ENCODE measurements at regions not wholly inside any gene's neighbourhood (a gene's known extent, or its start where the extent isn't known, plus 50 kb on each side); places are given as distances from the start of the nearest gene placed in this dataset.

GRCh38 chr1:175894581-175894980, 151.2 kb upstream of the TNR start:
- no peak for DNase-seq

DNA sequence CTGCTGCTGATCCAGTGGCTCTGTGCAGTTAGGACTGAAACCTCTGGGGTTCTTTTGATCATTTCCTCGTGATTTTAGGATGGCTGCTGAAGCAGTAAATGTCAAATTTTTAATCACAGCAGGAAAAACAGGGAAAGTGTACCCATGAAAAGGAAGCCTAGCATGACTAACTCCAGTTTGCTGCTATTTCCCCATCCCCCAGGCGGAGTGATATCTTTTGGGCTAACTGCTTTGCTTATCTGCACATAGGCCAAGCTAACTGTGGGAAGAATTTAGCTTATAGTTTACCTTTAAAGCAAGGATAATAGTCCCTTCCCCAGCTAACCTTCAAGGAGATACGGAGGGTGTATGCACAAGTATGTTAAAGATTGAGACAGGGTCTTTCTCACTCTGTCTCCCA, 149.8 kb upstream of the TNR start:
- no peak for DNase-seq

DNA sequence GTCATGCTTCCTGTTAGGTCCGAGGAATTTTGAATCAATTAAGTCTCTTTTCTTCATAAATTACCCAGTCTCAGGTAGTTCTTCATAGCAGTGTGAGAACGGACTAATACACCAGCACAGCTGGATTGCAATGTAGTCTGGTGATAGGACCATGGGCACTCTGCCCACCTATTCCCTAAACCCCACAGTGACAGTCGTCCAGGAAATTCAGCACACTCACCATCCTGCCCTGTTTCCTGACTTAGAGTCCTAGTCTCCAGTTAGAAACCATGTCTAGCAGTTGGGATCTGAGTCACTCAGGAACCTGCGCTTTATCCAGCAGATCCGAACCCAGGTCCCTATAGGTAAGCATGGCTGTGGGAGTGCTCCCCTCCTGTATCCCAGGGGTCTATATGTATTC, 149.3 kb upstream of the TNR start:
- DNase-seq = no peak

DNA sequence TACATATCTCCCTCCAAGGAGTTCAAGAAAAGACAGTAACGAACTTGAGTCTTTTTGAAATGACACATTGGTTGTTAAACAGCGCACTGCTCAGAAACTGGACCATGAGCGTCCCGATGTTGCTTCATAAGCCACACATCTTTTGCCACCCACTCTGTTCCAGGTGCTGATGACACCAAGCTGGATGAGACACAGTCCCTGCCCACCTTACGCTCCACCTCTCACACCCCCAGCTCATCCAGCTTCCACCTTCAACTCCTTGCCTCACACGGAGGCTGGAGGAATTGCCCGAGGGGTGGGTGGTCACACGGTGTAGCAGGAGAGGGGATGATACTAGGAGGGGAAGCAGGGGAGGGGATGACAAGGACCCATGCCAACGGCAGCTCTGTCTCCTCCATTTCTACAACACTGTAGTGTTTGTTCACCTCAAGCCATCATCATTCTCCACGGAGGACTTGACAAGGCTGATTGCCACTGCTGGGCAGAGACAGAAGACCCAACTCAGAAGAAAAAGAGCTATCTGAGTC, 148.5 kb upstream of the TNR start:
- DNase-seq = no peak

DNA sequence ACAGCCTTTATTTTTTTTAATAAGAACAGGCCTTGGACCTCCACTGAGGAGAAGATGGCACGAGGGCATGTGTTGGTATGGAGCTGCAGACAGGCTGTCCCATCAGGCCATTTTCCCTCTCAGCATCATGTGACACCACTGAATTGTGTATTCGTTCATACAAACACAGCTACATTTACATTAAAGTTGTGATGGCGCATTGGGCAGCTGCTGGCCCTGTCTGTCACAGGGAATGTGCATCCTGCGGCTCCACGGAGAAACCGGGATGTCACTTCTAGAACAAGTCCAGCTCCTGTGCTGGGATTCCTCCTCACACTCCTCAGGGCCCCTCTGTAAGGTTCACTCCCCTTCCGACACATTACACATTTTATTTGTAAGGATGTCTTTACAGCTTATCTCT, 147.6 kb upstream of the TNR start:
- no peak for DNase-seq

DNA sequence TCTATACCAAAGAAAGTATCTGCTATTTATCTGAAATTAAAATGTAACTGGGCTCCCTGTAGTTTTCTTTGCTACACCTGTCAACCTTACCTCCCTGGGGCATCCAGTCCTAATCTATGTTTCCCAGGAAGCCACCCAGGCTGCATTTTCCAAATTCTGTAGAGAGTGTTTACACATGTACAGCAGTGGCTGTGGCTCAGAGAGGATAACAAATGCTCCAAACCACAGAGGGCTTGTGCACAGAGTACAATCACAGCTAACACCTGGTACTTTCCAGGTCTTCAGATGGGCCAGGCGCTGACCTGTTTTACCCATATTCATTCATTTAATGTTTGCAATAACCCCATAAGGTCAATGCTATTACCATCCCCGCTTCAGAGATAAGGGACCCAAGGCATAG, 146.5 kb upstream of the TNR start:
- peak; percentile 14 for DNase-seq

- DNase-seq = no peak
Observed at GRCh38 chr1:175888996-175889395, 145.6 kb upstream of the TNR start.

DNA sequence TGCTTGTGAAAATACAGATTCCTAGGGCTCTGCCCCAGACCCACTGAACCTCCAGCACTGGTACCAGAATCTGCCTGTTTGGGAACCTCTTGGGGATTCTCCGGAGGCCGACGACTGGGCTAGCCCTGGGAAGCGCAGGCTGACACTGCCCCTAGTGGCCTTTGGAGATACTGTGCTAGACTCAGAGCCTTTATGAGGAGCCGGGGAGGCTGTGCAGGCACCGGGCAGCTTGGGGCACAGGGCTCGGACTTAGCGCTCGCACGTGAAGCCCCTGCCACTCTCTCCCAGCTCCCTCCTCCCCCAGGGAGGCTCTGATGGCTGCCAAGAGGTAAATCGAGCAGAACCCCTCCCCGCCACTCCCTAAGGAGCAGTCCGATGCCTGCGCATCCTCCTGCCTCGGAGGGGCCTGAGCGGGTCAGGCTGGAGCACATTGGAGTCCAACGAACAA, 144.6 kb upstream of the TNR start:
- peak; percentile 68 for DNase-seq

DNA sequence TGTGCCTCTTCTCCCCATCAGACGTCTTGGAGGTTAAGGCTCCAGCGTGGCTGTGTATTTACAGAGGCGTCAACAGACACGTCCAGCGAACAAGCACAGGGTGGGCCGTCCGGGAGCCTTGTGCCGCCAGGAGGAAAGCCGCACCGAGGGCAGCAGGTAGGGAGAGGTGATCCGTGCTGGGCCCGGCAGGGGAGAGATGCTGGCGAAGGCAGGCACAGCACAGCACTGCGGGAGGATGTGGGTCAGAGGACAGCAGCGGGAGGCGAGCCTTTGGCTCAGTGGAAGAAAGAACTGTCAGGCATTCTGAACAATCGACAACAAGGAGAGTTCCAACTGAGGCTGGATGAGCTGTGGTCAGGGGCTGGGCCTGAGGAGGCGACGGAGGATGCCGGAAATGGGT, 144.1 kb upstream of the TNR start:
- no peak for DNase-seq

- no peak for DNase-seq
Observed at GRCh38 chr1:175885326-175885725, 141.9 kb upstream of the TNR start.

DNA sequence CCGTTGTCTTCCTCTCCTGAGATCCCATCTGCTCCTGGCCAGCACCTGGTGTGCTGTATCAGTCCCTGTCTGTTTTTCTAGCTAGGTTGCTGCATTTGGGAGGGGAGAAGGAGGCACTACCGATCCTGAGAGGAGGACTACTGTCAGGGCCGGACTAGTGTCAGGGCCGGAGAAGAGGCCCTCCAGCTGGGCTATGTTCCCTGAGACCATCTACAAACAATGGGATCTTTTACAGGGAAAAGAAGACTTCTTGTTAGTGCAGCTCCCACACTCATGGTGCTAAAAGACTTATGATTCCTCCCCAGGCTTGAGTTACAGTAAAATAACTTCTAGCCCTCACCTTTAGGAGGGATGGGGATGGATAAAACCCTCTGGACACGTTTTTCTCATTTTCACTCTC, 141.0 kb upstream of the TNR start:
- DNase-seq = no peak

- DNase-seq = no peak
Observed at GRCh38 chr1:175882192-175882591, 138.8 kb upstream of the TNR start.

DNA sequence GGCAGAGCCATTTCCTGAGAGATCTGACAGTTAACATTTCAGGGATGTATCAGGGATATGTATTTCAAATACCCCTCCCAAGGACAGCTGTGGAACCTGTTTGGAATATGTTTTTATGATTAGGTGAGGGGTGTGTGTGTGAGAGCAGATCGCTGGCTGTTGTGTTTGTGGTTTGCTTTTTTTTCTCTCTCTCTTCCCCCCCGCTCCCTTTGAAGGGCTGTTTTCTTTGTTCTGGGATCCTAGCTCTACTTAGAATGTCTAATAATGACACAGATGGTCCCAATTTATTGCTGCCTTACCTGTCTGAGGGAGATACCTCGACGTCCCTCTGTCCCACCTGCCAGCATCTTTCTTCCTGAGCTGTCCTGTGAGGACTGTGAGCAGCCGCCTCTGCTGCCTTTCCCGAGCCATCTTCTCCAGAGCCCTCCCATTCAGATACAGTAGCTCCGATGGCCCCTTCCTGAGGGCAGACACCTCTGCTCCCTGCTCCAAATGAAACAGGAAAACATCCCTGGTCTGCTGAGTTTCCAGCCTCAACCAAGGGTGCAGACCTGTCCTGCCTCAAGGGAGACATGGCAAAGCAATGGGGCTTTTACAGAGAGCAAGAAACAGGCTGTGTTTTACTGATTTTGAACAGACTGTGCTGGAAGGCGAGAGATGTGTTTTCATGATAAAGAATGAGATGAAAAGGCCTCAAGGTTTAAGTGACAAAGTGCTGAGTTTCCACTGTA, 138.0 kb upstream of the TNR start:
- peak; percentile 82 for DNase-seq

- no peak for DNase-seq
Observed at GRCh38 chr1:175878775-175879174, 135.4 kb upstream of the TNR start.

DNA sequence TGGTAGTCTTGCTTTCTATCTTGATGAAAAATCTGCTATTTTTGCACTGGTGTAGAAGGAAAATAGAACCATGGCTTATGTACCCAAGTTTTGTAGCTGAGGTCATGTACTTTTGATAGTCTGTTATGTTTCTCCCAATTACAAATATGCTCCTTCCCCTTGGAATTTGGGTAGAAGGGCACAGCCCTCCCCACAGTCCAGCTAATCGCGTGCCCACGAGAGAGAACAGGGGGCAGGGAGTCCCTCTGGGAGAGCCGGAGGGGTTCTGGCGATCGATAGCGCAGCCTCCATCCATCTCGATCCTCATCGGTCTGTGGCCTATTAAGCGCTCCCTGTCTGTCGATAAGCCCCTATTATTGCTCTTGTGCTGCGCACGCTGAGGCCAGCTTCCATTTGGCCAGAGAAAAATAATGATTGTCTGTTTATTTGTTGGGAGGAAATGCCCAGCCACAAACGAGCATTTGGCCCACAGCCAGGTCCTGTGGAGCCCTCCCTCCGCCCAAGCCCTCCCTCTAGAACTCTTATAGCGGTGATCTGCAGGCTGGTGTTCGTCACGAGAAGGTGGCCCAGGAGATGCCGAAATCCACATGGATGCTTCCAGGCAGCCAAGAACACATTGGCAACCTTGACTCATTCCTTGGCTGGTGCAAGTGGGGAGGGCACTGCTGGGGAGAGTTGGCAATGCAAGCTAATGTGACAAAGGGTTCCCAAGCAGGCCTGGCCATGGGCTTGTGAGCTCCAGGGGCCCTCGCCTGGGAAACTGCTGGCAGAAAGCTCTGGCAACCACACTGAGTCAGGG, 134.7 kb upstream of the TNR start:
- no peak for DNase-seq

DNA sequence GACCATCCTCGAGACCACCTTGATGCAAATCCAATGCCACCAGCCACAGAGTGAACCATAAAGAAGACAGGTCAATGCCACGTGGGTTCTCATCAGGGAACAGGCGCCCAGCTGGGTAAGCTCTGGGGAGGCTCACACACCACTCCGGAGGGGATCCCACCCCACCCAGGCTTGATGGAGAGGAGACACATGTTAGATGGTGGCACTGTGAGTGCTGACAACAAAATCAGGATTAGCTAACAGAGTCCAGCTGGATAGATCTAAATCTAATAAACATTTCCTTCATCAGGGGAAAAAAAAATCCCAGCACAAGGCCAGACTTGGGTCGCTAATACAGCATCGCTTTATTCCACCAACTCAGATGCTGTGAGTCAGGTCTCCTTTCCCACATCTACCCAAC, 132.2 kb upstream of the TNR start:
- DNase-seq = no peak

DNA sequence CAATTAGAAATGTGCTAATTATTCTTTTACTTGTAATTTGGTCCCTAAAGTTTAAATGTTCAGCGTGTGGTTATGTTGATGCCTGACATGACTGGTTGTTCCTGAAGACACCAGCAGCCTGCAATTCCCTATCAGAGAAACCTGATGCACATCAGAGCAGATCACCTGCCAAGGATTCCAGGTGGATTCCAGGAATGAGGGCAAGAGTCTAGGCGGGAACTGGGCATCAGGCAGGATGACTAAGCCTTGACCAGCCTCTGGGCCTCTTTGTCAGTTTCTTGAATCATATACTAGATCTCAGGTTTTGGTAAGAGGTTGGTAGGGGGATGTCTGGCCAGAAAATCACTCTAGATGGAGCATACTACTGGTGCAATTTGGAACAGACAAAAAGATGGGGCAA, 130.7 kb upstream of the TNR start:
- no peak for DNase-seq

GRCh38 chr1:175873290-175873935, 130.0 kb upstream of the TNR start:
- DNase-seq = no peak

DNA sequence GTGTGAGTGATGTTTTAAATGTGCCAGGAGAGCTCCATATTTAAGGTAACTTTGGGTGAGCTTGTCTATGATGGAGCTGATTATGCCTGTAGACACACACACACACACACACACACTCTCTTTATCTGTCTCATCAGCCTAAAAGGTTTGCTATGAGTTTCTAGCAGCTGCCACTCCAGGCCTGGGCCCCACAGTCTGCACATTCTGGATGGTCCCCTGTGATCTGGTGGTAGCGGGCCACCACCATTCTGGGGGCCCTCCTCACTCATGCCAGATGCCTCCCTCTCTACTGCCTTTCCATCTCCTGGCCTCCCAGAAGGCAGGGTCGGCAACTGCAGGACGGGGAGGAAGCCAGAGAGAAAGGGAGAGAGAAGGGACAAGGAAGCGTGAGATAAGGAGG, 129.2 kb upstream of the TNR start:
- no peak for DNase-seq

DNA sequence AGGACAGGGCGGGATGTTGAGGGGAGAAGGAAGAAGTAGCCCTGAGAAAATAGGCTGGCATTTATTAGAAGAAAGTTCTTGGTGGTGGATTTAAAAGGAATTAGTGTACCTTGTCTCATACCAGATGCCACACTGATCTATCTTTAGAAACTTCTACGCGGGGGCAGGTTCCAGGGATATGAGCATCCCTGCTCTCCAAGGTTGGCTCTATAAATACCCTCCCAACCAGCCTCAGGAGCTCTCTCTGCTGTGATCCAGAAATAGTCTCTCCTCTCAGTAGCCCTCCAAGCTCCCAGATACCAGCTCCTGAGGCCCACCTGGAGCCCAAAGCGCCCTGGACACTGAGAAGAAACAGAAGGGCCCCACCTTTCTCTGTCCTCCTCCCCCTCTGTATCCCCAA, 128.3 kb upstream of the TNR start:
- no peak for DNase-seq

DNA sequence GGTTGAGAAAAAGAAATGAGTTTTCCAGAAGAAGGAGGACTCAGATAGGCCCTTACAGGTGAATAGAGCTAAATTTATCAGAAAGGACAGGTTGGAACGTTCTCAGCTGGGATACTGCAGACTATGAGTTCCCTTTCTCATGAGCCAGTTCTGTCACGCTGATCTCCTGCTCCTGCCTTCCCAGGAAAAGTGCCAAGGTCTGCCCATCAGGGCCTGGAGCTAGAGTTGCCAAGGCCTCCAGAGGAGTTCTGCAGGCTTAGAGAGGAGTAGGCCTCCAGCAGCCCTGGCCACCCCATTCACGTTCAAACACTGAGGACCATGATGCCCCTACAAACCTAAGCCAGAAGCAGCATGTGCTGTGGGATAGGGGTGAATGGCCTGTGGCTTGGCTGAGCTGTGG, 126.8 kb upstream of the TNR start:
- no peak for DNase-seq

DNA sequence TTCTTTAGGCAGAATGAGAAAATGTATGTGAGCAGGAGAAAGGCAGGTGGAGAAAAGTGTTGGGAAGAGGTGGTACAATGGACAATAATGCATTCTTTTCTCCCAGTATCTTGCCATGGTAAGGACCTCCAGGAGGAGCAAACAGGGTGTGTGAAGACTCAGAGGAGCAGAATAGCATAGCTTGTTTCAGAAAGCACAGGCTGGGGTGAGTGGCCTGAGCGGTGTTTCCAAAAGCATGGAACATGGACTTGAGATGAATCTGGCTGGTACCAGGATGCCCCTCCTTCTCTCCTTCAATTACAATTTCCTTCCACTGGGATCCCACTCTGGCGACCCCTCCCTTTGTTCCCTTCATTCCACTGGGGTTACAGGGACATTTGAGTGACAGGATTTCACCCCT, 123.4 kb upstream of the TNR start:
- no peak for DNase-seq

GRCh38 chr1:175865041-175865766, 121.8 kb upstream of the TNR start:
- DNase-seq = no peak
